Keratinocyte (primary cell): ENCODE measurements at regions not wholly inside any gene's neighbourhood (a gene's known extent, or its start where the extent isn't known, plus 50 kb on each side); places are given as distances from the start of the nearest gene placed in this dataset.
A peak's percentile ranks its signal among the peaks of the same experiment; 100 is the strongest.

Experiments
- DNase-seq: peaks from one replicate; pipeline ENCODE4 v3.0.0-alpha.2; 2011; ENCODE audit warnings: low read depth, missing footprints, low spot score
- FAIRE-seq: peaks from 2 replicates; lab custom pipeline; 2011; peaks lifted over from hg19 to GRCh38; lab: Jason Lieb, UNC
- H2AFZ ChIP-seq: 2 replicates; pipeline ENCODE4 v1.6.0; 2012; ENCODE audit warnings: low read length, control low read depth, inconsistent platforms; ENCODE audit not compliant: control insufficient read depth
- H3K27ac ChIP-seq: 2 replicates; pipeline ENCODE4 v1.5.1; 2011; ENCODE audit warnings: low read length; ENCODE audit not compliant: control insufficient read depth, insufficient read depth
- H3K27me3 ChIP-seq: 3 replicates; pipeline ENCODE4 v1.6.0; 2011; ENCODE audit warnings: low read length; ENCODE audit not compliant: control insufficient read depth, insufficient read depth; ENCODE audit errors: extremely low read depth
- H3K36me3 ChIP-seq, 2 experiments: 2 replicates in 1 of 2; 3 replicates in 1 of 2; pipeline ENCODE4 v1.5.1; 2011; ENCODE audit warnings: low read length in 2 of 2, mild to moderate bottlenecking in 1 of 2; ENCODE audit not compliant: control insufficient read depth in 2 of 2, insufficient read depth in 2 of 2; ENCODE audit errors: extremely low read depth in 1 of 2
- H3K4me1 ChIP-seq: 3 replicates; pipeline ENCODE4 v1.5.1; 2011; ENCODE audit warnings: low read length; ENCODE audit not compliant: control insufficient read depth, insufficient read depth; ENCODE audit errors: extremely low read depth
- H3K4me2 ChIP-seq: 3 replicates; pipeline ENCODE4 v1.6.0; 2011; ENCODE audit warnings: low read depth, low read length; ENCODE audit not compliant: control insufficient read depth, insufficient read depth; ENCODE audit errors: extremely low read depth
- H3K4me3 ChIP-seq, 3 experiments: fragments of 200-600 bp in 1 of 3; sonication (generic) in 1 of 3; 2 replicates in 2 of 3; 3 replicates in 1 of 3; pipeline ENCODE4 v1.5.1; 2011 to 2016; ENCODE audit warnings: low read length in 3 of 3, mild to moderate bottlenecking in 3 of 3, control low read depth in 2 of 3, inconsistent platforms in 1 of 3, low read depth in 1 of 3, mixed read lengths in 1 of 3, mixed run types in 1 of 3, moderate library complexity in 1 of 3; ENCODE audit not compliant: control insufficient read depth in 2 of 3, insufficient read depth in 2 of 3; ENCODE audit errors: extremely low read depth in 1 of 3
- H3K79me2 ChIP-seq: 2 replicates; pipeline ENCODE4 v1.6.0; 2012; ENCODE audit warnings: low read length; ENCODE audit not compliant: control insufficient read depth, insufficient read depth
- H3K9ac ChIP-seq: 3 replicates; pipeline ENCODE4 v1.6.0; 2011; ENCODE audit warnings: low read length; ENCODE audit not compliant: control insufficient read depth, insufficient read depth; ENCODE audit errors: extremely low read depth
- H3K9me1 ChIP-seq: 3 replicates; pipeline ENCODE4 v1.6.0; 2011; ENCODE audit warnings: low read length; ENCODE audit not compliant: control insufficient read depth, insufficient read depth; ENCODE audit errors: extremely low read depth
- H3K9me3 ChIP-seq: 2 replicates; pipeline ENCODE4 v1.5.1; 2012; ENCODE audit warnings: low read depth, low read length; ENCODE audit not compliant: control insufficient read depth
- H4K20me1 ChIP-seq: 3 replicates; pipeline ENCODE4 v1.6.0; 2011; ENCODE audit warnings: low read length; ENCODE audit not compliant: control insufficient read depth, insufficient read depth; ENCODE audit errors: extremely low read depth
- EZH2 ChIP-seq: IDR thresholded peaks from one replicate; pipeline ENCODE4 v1.6.1; 2012; ENCODE audit warnings: inconsistent platforms, mild to moderate bottlenecking, low read length, moderate library complexity
- dilution Hi-C: fragments of 300-500 bp; cut with MboI; formaldehyde crosslinking; loops from one replicate; pipeline ENCODE4 v1.7.0; 2020; ENCODE audit warnings: low sequenced_read_pairs; ENCODE audit not compliant: extremely low pct_ligation_motif_present
- TF ChIP-seq, protein P1 (sequence below), 3 experiments: IDR thresholded peaks in 1 of 3; conservative IDR thresholded peaks in 1 of 3; optimal IDR thresholded peaks in 1 of 3; 2 replicates in 2 of 3; 3 replicates in 1 of 3; pipeline versions ENCODE3 to v1.5.1; 2011; ENCODE audit warnings: low read length in 3 of 3, mild to moderate bottlenecking in 3 of 3, moderate library complexity in 2 of 3, control low read depth in 1 of 3, inconsistent platforms in 1 of 3; ENCODE audit not compliant: insufficient read depth in 2 of 3; ENCODE audit errors: extremely low read depth in 1 of 3

DNA sequence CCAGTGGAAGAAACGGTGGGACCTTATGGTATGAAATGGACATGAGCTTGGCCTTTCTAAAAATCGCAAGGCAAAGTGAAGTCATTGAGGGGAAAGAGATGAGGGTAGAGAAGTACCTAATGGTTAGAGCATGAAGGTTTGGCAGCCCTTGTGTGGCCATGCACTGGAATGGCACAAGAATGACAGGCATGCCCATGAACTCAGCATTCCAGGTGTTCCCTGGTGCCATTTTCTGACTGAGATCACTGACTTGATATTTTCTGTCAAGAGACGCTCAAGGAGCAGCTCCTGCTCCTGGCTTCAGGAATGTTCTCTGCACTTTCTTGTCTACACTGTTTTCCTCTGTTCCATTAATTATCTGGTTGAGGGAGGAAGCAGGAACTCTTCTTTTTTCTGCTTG lies 225.0 kb upstream of the SLC10A2 start:
- Histone ChIP-seq H3K4me1 (peaks cover 12% of the 10 kb centered on the region), H3K9me3 (no peaks in the 10 kb centered on the region), H3K27me3 (no peaks in the 10 kb centered on the region), H3K36me3 (no peaks in the 10 kb centered on the region), H3K9ac (no peak overlapping the region), H3K79me2 (no peaks in the 10 kb centered on the region), H3K4me2 (no peak overlapping the region), H4K20me1 (no peaks in the 10 kb centered on the region), H3K27ac (no peak overlapping the region), H2AFZ (no peak overlapping the region), H3K4me3 (no peak overlapping the region), H3K9me1 (no peaks in the 10 kb centered on the region)
- FAIRE-seq (no peak), DNase-seq (no peak)
- TF ChIP-seq, protein P1, sequence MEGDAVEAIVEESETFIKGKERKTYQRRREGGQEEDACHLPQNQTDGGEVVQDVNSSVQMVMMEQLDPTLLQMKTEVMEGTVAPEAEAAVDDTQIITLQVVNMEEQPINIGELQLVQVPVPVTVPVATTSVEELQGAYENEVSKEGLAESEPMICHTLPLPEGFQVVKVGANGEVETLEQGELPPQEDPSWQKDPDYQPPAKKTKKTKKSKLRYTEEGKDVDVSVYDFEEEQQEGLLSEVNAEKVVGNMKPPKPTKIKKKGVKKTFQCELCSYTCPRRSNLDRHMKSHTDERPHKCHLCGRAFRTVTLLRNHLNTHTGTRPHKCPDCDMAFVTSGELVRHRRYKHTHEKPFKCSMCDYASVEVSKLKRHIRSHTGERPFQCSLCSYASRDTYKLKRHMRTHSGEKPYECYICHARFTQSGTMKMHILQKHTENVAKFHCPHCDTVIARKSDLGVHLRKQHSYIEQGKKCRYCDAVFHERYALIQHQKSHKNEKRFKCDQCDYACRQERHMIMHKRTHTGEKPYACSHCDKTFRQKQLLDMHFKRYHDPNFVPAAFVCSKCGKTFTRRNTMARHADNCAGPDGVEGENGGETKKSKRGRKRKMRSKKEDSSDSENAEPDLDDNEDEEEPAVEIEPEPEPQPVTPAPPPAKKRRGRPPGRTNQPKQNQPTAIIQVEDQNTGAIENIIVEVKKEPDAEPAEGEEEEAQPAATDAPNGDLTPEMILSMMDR (optimal IDR thresholded peaks at IDR 0.05 in 1 of 3, IDR thresholded peaks at IDR 0.05 in 1 of 3, conservative IDR thresholded peaks at IDR 0.05 in 1 of 3; ENCODE audit: extremely low read depth in 1 of 3, insufficient read depth in 2 of 3, low read length in 3 of 3): no peak
- no peak for TF ChIP-seq EZH2
- dilution Hi-C loops: no loop called here

DNA sequence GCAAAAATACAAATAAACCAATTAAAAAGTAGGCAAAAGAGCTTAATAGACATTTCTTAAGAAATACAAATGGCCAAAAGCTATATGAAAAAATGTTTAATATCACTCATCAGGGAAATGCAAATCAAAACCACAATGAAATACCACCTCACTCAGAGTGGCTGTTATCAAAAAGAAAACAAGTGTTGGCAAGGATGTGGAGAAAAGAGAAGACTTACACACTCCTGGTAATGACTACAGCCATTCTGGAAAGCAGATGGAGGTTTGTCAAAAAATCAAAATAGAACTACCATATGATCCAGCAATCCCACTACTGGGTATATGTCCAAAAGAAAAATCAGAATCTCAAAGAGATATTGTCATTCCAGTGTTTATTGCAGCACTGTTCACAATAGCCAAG lies 223.5 kb upstream of the SLC10A2 start:
- dilution Hi-C loops: no loop called here
- no peaks in the 10 kb centered on the region for H3K36me3 ChIP-seq
- H3K4me2 ChIP-seq: no peak overlapping the region
- DNase-seq (no peak), FAIRE-seq (peak; percentile 20)
- H3K4me1 ChIP-seq: peaks cover 12% of the 10 kb centered on the region
- H3K9me1 ChIP-seq: no peaks in the 10 kb centered on the region
- no peak overlapping the region for H3K4me3 ChIP-seq
- H3K9me3 ChIP-seq: no peaks in the 10 kb centered on the region
- no peak overlapping the region for H3K27ac ChIP-seq
- H3K79me2 ChIP-seq: no peaks in the 10 kb centered on the region
- H3K27me3 ChIP-seq: no peaks in the 10 kb centered on the region
- no peaks in the 10 kb centered on the region for H4K20me1 ChIP-seq
- TF ChIP-seq EZH2: no peak
- TF ChIP-seq, protein P1 (optimal IDR thresholded peaks at IDR 0.05 in 1 of 3, IDR thresholded peaks at IDR 0.05 in 1 of 3, conservative IDR thresholded peaks at IDR 0.05 in 1 of 3; ENCODE audit: extremely low read depth in 1 of 3, insufficient read depth in 2 of 3, low read length in 3 of 3): no peak
- H3K9ac ChIP-seq: no peak overlapping the region
- H2AFZ ChIP-seq: no peak overlapping the region
